ENCODE measurements at regions not wholly inside any gene's neighbourhood (a gene's known extent, or its start where the extent isn't known, plus 50 kb on each side); places are given as distances from the start of the nearest gene placed in this dataset.

DNA sequence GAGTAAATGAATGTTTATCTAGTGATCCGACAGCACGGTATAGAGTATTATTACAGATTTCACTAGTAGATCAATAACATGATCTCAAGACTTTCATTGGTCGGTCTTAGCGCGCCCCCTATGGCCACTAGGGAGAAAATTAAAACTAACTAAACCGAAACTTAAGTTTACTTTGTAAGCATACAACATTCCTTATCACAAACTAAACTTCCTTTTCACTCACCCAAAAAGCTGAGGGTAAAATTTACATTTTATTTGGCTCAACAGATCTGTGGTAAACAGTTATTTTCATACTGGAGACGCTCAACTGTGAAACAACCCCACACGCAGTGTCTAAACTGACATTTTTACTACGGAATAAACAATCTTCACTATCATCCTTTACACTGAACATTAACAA lies 215.6 kb upstream of the MAP2 start:
- TF ChIP-seq SIN3A (IDR thresholded peaks at IDR 0.05; ENCODE audit: borderline replicate concordance, insufficient read depth, low read length) (no peak), POLR2AphosphoS5 (IDR thresholded peaks at IDR 0.05; ENCODE audit: low read depth, low read length) (no peak), FOXP2 (optimal IDR thresholded peaks at IDR 0.05; ENCODE audit: borderline replicate concordance, extremely low read depth, extremely low read length, insufficient read depth) (no peak), TAF1 (IDR thresholded peaks at IDR 0.05; ENCODE audit: borderline replicate concordance, insufficient read depth, low read length) (no peak)
- TF ChIP-seq, protein P1, sequence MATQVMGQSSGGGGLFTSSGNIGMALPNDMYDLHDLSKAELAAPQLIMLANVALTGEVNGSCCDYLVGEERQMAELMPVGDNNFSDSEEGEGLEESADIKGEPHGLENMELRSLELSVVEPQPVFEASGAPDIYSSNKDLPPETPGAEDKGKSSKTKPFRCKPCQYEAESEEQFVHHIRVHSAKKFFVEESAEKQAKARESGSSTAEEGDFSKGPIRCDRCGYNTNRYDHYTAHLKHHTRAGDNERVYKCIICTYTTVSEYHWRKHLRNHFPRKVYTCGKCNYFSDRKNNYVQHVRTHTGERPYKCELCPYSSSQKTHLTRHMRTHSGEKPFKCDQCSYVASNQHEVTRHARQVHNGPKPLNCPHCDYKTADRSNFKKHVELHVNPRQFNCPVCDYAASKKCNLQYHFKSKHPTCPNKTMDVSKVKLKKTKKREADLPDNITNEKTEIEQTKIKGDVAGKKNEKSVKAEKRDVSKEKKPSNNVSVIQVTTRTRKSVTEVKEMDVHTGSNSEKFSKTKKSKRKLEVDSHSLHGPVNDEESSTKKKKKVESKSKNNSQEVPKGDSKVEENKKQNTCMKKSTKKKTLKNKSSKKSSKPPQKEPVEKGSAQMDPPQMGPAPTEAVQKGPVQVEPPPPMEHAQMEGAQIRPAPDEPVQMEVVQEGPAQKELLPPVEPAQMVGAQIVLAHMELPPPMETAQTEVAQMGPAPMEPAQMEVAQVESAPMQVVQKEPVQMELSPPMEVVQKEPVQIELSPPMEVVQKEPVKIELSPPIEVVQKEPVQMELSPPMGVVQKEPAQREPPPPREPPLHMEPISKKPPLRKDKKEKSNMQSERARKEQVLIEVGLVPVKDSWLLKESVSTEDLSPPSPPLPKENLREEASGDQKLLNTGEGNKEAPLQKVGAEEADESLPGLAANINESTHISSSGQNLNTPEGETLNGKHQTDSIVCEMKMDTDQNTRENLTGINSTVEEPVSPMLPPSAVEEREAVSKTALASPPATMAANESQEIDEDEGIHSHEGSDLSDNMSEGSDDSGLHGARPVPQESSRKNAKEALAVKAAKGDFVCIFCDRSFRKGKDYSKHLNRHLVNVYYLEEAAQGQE (IDR thresholded peaks at IDR 0.05; ENCODE audit: insufficient read depth in 1 of 2, low read depth in 2 of 2, low read length in 2 of 2): no peak

GRCh38 chr2:209209943-209210342 lies 213.9 kb upstream of the MAP2 start:
- TF ChIP-seq POLR2AphosphoS5 (IDR thresholded peaks at IDR 0.05; ENCODE audit: low read depth, low read length) (no peak), TAF1 (IDR thresholded peaks at IDR 0.05; ENCODE audit: borderline replicate concordance, insufficient read depth, low read length) (no peak), SIN3A (IDR thresholded peaks at IDR 0.05; ENCODE audit: borderline replicate concordance, insufficient read depth, low read length) (no peak), FOXP2 (optimal IDR thresholded peaks at IDR 0.05; ENCODE audit: borderline replicate concordance, extremely low read depth, extremely low read length, insufficient read depth) (no peak)
- TF ChIP-seq, protein P1 (IDR thresholded peaks at IDR 0.05; ENCODE audit: insufficient read depth in 1 of 2, low read depth in 2 of 2, low read length in 2 of 2): no peak

GRCh38 chr2:209230560-209230959 lies 193.3 kb upstream of the MAP2 start:
- TF ChIP-seq POLR2AphosphoS5 (IDR thresholded peaks at IDR 0.05; ENCODE audit: low read depth, low read length) (no peak), TAF1 (IDR thresholded peaks at IDR 0.05; ENCODE audit: borderline replicate concordance, insufficient read depth, low read length) (no peak), FOXP2 (optimal IDR thresholded peaks at IDR 0.05; ENCODE audit: borderline replicate concordance, extremely low read depth, extremely low read length, insufficient read depth) (no peak), SIN3A (IDR thresholded peaks at IDR 0.05; ENCODE audit: borderline replicate concordance, insufficient read depth, low read length) (no peak)
- TF ChIP-seq, protein P1 (IDR thresholded peaks at IDR 0.05; ENCODE audit: insufficient read depth in 1 of 2, low read depth in 2 of 2, low read length in 2 of 2): no peak

GRCh38 chr2:209236377-209236776 lies 187.5 kb upstream of the MAP2 start:
- no peak for TF ChIP-seq POLR2AphosphoS5 (IDR thresholded peaks at IDR 0.05; ENCODE audit: low read depth, low read length)
- no peak for TF ChIP-seq TAF1 (IDR thresholded peaks at IDR 0.05; ENCODE audit: borderline replicate concordance, insufficient read depth, low read length)
- TF ChIP-seq, protein P1 (IDR thresholded peaks at IDR 0.05; ENCODE audit: insufficient read depth in 1 of 2, low read depth in 2 of 2, low read length in 2 of 2): peak; percentile 83 to 93
- TF ChIP-seq FOXP2 (optimal IDR thresholded peaks at IDR 0.05; ENCODE audit: borderline replicate concordance, extremely low read depth, extremely low read length, insufficient read depth): no peak
- no peak for TF ChIP-seq SIN3A (IDR thresholded peaks at IDR 0.05; ENCODE audit: borderline replicate concordance, insufficient read depth, low read length)

Data from PFSK-1 (cell line).